ENCODE measurements at regions not wholly inside any gene's neighbourhood (a gene's known extent, or its start where the extent isn't known, plus 50 kb on each side); places are given as distances from the start of the nearest gene placed in this dataset.

GRCh38 chr1:198865319-198865718 lies 226.5 kb downstream of the PTPRC start:
- no peak for TF ChIP-seq CTCF (IDR thresholded peaks at IDR 0.05)
- TF ChIP-seq EP300 (IDR thresholded peaks at IDR 0.05) = no peak
- no peak for TF ChIP-seq POLR2AphosphoS5 (IDR thresholded peaks at IDR 0.05)
- TF ChIP-seq POLR2A (IDR thresholded peaks at IDR 0.05) = no peak

GRCh38 chr1:198867182-198867581 lies 228.3 kb downstream of the PTPRC start:
- no peak overlapping the region for H3K27ac ChIP-seq
- 72 to 85% methylated on average over 6 of the region's 6 CpGs for WGBS, 2 donors
- no peak overlapping the region for H3K4me3 ChIP-seq
- no peak for DNase-seq
- TF ChIP-seq POLR2AphosphoS5 (IDR thresholded peaks at IDR 0.05) (no peak), POLR2A (IDR thresholded peaks at IDR 0.05) (no peak), CTCF (IDR thresholded peaks at IDR 0.05) (no peak), EP300 (IDR thresholded peaks at IDR 0.05) (no peak)
- no peaks in the 10 kb centered on the region for H3K27me3 ChIP-seq
- H3K4me1 ChIP-seq = no peaks in the 10 kb centered on the region
- no peaks in the 10 kb centered on the region for H3K36me3 ChIP-seq
- intact Hi-C loops (cut with DNase I) = no loop called here
- H3K9me3 ChIP-seq = no peaks in the 10 kb centered on the region

More at GRCh38 chr1:198865319-198865718, 226.5 kb downstream of the PTPRC start:
- no peaks in the 10 kb centered on the region for H3K4me1 ChIP-seq
- no peaks in the 10 kb centered on the region for H3K9me3 ChIP-seq
- H3K36me3 ChIP-seq = no peaks in the 10 kb centered on the region
- H3K4me3 ChIP-seq = no peak overlapping the region
- no peak for DNase-seq
- no peaks in the 10 kb centered on the region for H3K27me3 ChIP-seq
- intact Hi-C loops (cut with DNase I) = no loop called here
- 83% methylated on average over 2 of the region's 2 CpGs for WGBS, 2 donors
- H3K27ac ChIP-seq = no peak overlapping the region

- Histone ChIP-seq H3K9me3 (no peaks in the 10 kb centered on the region), H3K4me1 (no peaks in the 10 kb centered on the region), H3K27me3 (no peaks in the 10 kb centered on the region), H3K4me3 (no peak overlapping the region), H3K36me3 (no peaks in the 10 kb centered on the region), H3K27ac (no peak overlapping the region)
- no peak for DNase-seq
- intact Hi-C loops (cut with DNase I) = no loop called here
- 88 to 98% methylated on average over 2 of the region's 2 CpGs for WGBS, 2 donors
- no peak for TF ChIP-seq POLR2A (IDR thresholded peaks at IDR 0.05)
- no peak for TF ChIP-seq EP300 (IDR thresholded peaks at IDR 0.05)
- TF ChIP-seq CTCF (IDR thresholded peaks at IDR 0.05) = no peak
- no peak for TF ChIP-seq POLR2AphosphoS5 (IDR thresholded peaks at IDR 0.05)
These were observed 234.9 kb downstream of the PTPRC start for GRCh38 chr1:198873696-198874230.

- no peak for DNase-seq
- H3K9me3 ChIP-seq = no peaks in the 10 kb centered on the region
- WGBS, 2 donors = 90 to 93% methylated on average over 10 of the region's 10 CpGs
- no peaks in the 10 kb centered on the region for H3K4me1 ChIP-seq
- no peaks in the 10 kb centered on the region for H3K27me3 ChIP-seq
- no peak overlapping the region for H3K4me3 ChIP-seq
- no peak overlapping the region for H3K27ac ChIP-seq
- TF ChIP-seq POLR2A (IDR thresholded peaks at IDR 0.05) = no peak
- TF ChIP-seq CTCF (IDR thresholded peaks at IDR 0.05) = no peak
- TF ChIP-seq EP300 (IDR thresholded peaks at IDR 0.05) = no peak
- intact Hi-C loops (cut with DNase I) = no loop called here
- no peaks in the 10 kb centered on the region for H3K36me3 ChIP-seq
These were observed 237.6 kb downstream of the PTPRC start for GRCh38 chr1:198876371-198876871.

- no peak overlapping the region for H3K4me3 ChIP-seq
- no peak for DNase-seq
- no peaks in the 10 kb centered on the region for H3K36me3 ChIP-seq
- intact Hi-C loops (cut with DNase I) = no loop called here
- no peaks in the 10 kb centered on the region for H3K27me3 ChIP-seq
- TF ChIP-seq POLR2AphosphoS5 (IDR thresholded peaks at IDR 0.05) (no peak), CTCF (IDR thresholded peaks at IDR 0.05) (no peak), EP300 (IDR thresholded peaks at IDR 0.05) (no peak), POLR2A (IDR thresholded peaks at IDR 0.05) (no peak)
- no peak overlapping the region for H3K27ac ChIP-seq
- H3K9me3 ChIP-seq = no peaks in the 10 kb centered on the region
- H3K4me1 ChIP-seq = no peaks in the 10 kb centered on the region
- 97% methylated on average over 2 of the region's 2 CpGs for WGBS, 2 donors
These were observed 239.7 kb downstream of the PTPRC start for GRCh38 chr1:198878566-198878965.

Data from sigmoid colon (tissue), 6 donors.